Duodenal mucosa (tissue), 2 donors: ENCODE measurements at regions not wholly inside any gene's neighbourhood (a gene's known extent, or its start where the extent isn't known, plus 50 kb on each side); places are given as distances from the start of the nearest gene placed in this dataset.

Experiments
- H3K27ac ChIP-seq: one replicate; pipeline ENCODE4 v1.7.0; 2013; ENCODE audit warnings: low read depth, low read length
- H3K27me3 ChIP-seq, 2 donors: one replicate each; pipeline ENCODE4 v1.7.0; 2013; ENCODE audit warnings: low read length in 2 of 2, control low read depth in 1 of 2; ENCODE audit not compliant: insufficient read depth in 2 of 2, control insufficient read depth in 1 of 2
- H3K36me3 ChIP-seq, 2 donors: one replicate each; pipeline ENCODE4 v1.7.0; 2013; ENCODE audit warnings: low read length in 2 of 2, control low read depth in 1 of 2; ENCODE audit not compliant: insufficient read depth in 2 of 2, control insufficient read depth in 1 of 2
- H3K4me1 ChIP-seq, 2 donors: one replicate each; pipeline ENCODE4 v1.7.0; 2013; ENCODE audit warnings: low read length in 2 of 2, control low read depth in 1 of 2; ENCODE audit not compliant: insufficient read depth in 2 of 2, control insufficient read depth in 1 of 2
- H3K4me3 ChIP-seq, 2 donors: one replicate each; pipeline ENCODE4 v1.7.0; 2013; ENCODE audit warnings: low read length in 2 of 2, low read depth in 1 of 2
- H3K9ac ChIP-seq, 2 donors: one replicate each; pipeline ENCODE4 v1.7.0; 2013; ENCODE audit warnings: low read length in 2 of 2, low read depth in 1 of 2
- H3K9me3 ChIP-seq, 2 donors: one replicate each; pipeline ENCODE4 v1.7.0; 2013; ENCODE audit warnings: low read length in 2 of 2, control low read depth in 1 of 2; ENCODE audit not compliant: control insufficient read depth in 1 of 2

GRCh38 chr3:44184319-44184953 is 57.2 kb upstream of the TOPAZ1 start:
- H3K4me1 ChIP-seq = peaks cover 8 to 14% of the 10 kb centered on the region in 2 donors
- H3K27me3 ChIP-seq = peaks cover 0 to 13% of the 10 kb centered on the region in 2 donors
- H3K9ac ChIP-seq = no peak overlapping the region
- H3K36me3 ChIP-seq = no peaks in the 10 kb centered on the region
- no peaks in the 10 kb centered on the region for H3K9me3 ChIP-seq
- no peak overlapping the region for H3K27ac ChIP-seq
- H3K4me3 ChIP-seq = no peak overlapping the region

GRCh38 chr3:44185396-44185915 is 56.2 kb upstream of the TOPAZ1 start:
- H3K9ac ChIP-seq = no peak overlapping the region
- no peaks in the 10 kb centered on the region for H3K9me3 ChIP-seq
- no peak overlapping the region for H3K27ac ChIP-seq
- H3K27me3 ChIP-seq = peaks cover 0 to 13% of the 10 kb centered on the region in 2 donors
- no peak overlapping the region for H3K4me3 ChIP-seq
- peaks cover 8 to 14% of the 10 kb centered on the region in 2 donors for H3K4me1 ChIP-seq
- no peaks in the 10 kb centered on the region for H3K36me3 ChIP-seq

GRCh38 chr3:44186111-44186672 is 55.5 kb upstream of the TOPAZ1 start:
- H3K4me1 ChIP-seq = peaks cover 8 to 14% of the 10 kb centered on the region in 2 donors
- H3K27ac ChIP-seq = no peak overlapping the region
- H3K9ac ChIP-seq = no peak overlapping the region
- H3K36me3 ChIP-seq = no peaks in the 10 kb centered on the region
- H3K9me3 ChIP-seq = no peaks in the 10 kb centered on the region
- H3K27me3 ChIP-seq = peaks cover 0 to 13% of the 10 kb centered on the region in 2 donors
- H3K4me3 ChIP-seq = no peak overlapping the region

GRCh38 chr3:44186712-44187111 is 55.0 kb upstream of the TOPAZ1 start:
- no peak overlapping the region for H3K4me3 ChIP-seq
- no peak overlapping the region for H3K27ac ChIP-seq
- no peak overlapping the region for H3K9ac ChIP-seq
- peaks cover 0 to under 1% of the 10 kb centered on the region in 2 donors for H3K9me3 ChIP-seq
- H3K27me3 ChIP-seq = peaks cover 0 to 13% of the 10 kb centered on the region in 2 donors
- peaks cover 8 to 14% of the 10 kb centered on the region in 2 donors for H3K4me1 ChIP-seq
- H3K36me3 ChIP-seq = no peaks in the 10 kb centered on the region
